IPS-NIHi11 (cell line): ENCODE measurements at regions not wholly inside any gene's neighbourhood (a gene's known extent, or its start where the extent isn't known, plus 50 kb on each side); places are given as distances from the start of the nearest gene placed in this dataset.
"Not testable (repeated sequence)": the region's sequence is repeated elsewhere in the genome, so short reads cannot be mapped to it uniquely, and the experiment has no call there.

ENCODE experiments used
- DNase-seq: peaks from one replicate; pipeline ENCODE4 v3.0.0; 2012; ENCODE audit warnings: mixed read lengths, low spot score

GRCh38 chr21:22019766-22020165, 1021.6 kb downstream of the NCAM2 start:
- no peak for DNase-seq

- no peak for DNase-seq
Observed at GRCh38 chr21:22020221-22020620, 1022.0 kb downstream of the NCAM2 start.

GRCh38 chr21:22023896-22024295, 1025.7 kb downstream of the NCAM2 start:
- DNase-seq: not testable (repeated sequence)

GRCh38 chr21:22044431-22044830, 1046.2 kb downstream of the NCAM2 start:
- DNase-seq: no peak

GRCh38 chr21:22046576-22046975, 1048.4 kb downstream of the NCAM2 start:
- no peak for DNase-seq

GRCh38 chr21:22056904-22057303, 1058.7 kb downstream of the NCAM2 start:
- no peak for DNase-seq

GRCh38 chr21:22062472-22063139, 1064.4 kb downstream of the NCAM2 start:
- DNase-seq: no peak

GRCh38 chr21:22063140-22063539, 1064.9 kb downstream of the NCAM2 start:
- DNase-seq: no peak

- no peak for DNase-seq
Observed at GRCh38 chr21:22076471-22076870, 1078.3 kb downstream of the NCAM2 start.

- DNase-seq: no peak
Observed at GRCh38 chr21:22083899-22084298, 1085.7 kb downstream of the NCAM2 start.

GRCh38 chr21:22096314-22096713, 1098.1 kb downstream of the NCAM2 start:
- DNase-seq: no peak

GRCh38 chr21:22106720-22107410, 1108.7 kb downstream of the NCAM2 start:
- DNase-seq: no peak

GRCh38 chr21:22115746-22116145, 1117.5 kb downstream of the NCAM2 start:
- no peak for DNase-seq

- DNase-seq: peak; percentile 11
Observed at GRCh38 chr21:22120616-22121266, 1122.5 kb downstream of the NCAM2 start.

- no peak for DNase-seq
Observed at GRCh38 chr21:22125581-22125980, 1127.4 kb downstream of the NCAM2 start.

GRCh38 chr21:22128671-22129070, 1130.5 kb downstream of the NCAM2 start:
- no peak for DNase-seq

GRCh38 chr21:22132358-22133071, 1134.3 kb downstream of the NCAM2 start:
- no peak for DNase-seq

GRCh38 chr21:22136740-22137139, 1138.5 kb downstream of the NCAM2 start:
- no peak for DNase-seq

GRCh38 chr21:22138297-22139016, 1140.2 kb downstream of the NCAM2 start:
- DNase-seq: no peak

GRCh38 chr21:22145545-22145944, 1147.3 kb downstream of the NCAM2 start:
- no peak for DNase-seq

- no peak for DNase-seq
Observed at GRCh38 chr21:22154579-22155274, 1156.5 kb downstream of the NCAM2 start.
